CD4-positive, alpha-beta T cell treated with Interleukin-4 for 4 hours (primary cell): ENCODE measurements at regions not wholly inside any gene's neighbourhood (a gene's known extent, or its start where the extent isn't known, plus 50 kb on each side); places are given as distances from the start of the nearest gene placed in this dataset.
"Not testable (repeated sequence)": the region's sequence is repeated elsewhere in the genome, so short reads cannot be mapped to it uniquely, and the experiment has no call there.

ENCODE experiments used
- DNase-seq: peaks from one replicate; pipeline ENCODE4 v3.0.0-alpha.2; 2020

GRCh38 chr10:101280511-101280910 is 51.2 kb upstream of the LBX1 start:
- no peak for DNase-seq

GRCh38 chr10:101280921-101281320 is 51.7 kb upstream of the LBX1 start:
- DNase-seq = not testable (repeated sequence)

GRCh38 chr10:101282947-101283346 is 53.7 kb upstream of the LBX1 start:
- DNase-seq = no peak

GRCh38 chr10:101283762-101284100 is 54.5 kb upstream of the LBX1 start:
- no peak for DNase-seq

DNA sequence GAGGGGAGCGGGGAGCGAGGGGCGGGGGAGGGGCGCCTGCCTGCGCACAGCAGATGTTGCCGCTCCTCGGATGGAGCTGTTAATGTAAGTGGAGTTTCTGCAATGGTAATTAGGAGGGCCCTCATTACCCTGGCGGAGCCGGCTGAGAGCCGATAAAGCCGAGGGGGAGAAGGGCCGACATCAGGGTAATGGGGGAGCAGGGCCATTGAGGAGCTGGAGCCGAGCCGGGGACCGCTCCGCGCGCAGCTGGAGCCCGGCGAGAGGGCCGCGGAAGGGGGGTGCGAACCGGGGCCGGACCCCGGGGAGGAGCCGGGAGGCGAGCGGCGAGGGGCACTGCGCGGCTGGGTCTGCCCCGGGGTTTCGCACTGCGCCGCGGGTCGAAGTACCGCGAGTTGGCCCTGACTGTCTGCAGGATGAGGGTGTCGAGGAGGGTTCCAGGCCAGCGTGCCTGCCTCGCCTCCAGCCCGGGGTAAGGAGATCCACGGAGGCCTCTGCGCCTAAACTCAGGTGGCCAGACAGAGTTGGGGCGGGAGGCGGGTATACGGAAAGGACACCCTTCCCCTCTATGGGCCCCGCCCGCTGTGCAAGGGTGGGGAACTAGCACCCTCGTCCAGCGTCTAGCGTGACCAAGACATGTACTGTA is 55.0 kb upstream of the LBX1 start:
- no peak for DNase-seq

- DNase-seq = no peak
Measured at GRCh38 chr10:101284744-101285463, 55.6 kb upstream of the LBX1 start.

DNA sequence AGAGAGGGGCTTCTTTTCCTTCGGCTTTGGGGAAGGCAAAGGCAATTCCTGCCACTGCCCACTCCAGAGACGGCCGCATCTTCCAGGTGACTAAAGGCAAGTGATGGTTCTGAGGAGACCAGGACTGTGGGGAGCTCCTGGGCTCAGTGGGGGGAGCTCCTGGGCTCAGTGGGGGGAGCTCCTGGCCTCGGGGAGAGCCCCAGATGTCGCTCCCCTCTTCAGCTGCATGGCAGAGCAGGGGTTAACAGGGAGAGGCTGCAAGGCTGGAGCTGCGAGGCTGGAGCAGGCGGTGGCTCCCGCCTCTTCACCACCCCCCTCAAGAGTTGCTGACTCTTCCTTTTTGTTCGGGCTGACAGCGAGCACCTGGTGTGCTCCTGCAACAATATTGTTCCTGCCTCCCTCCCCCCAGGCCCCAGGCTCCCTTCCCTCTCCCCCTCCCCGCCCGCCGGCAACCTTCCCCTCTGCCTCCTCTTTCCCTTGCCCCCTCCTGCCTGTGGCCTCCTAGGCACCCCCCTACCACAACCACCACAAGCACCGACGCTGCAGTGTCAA is 56.3 kb upstream of the LBX1 start:
- DNase-seq = no peak

- DNase-seq = no peak
Measured at GRCh38 chr10:101286248-101287046, 57.2 kb upstream of the LBX1 start.

GRCh38 chr10:101287183-101287996 is 58.1 kb upstream of the LBX1 start:
- DNase-seq = no peak

DNA sequence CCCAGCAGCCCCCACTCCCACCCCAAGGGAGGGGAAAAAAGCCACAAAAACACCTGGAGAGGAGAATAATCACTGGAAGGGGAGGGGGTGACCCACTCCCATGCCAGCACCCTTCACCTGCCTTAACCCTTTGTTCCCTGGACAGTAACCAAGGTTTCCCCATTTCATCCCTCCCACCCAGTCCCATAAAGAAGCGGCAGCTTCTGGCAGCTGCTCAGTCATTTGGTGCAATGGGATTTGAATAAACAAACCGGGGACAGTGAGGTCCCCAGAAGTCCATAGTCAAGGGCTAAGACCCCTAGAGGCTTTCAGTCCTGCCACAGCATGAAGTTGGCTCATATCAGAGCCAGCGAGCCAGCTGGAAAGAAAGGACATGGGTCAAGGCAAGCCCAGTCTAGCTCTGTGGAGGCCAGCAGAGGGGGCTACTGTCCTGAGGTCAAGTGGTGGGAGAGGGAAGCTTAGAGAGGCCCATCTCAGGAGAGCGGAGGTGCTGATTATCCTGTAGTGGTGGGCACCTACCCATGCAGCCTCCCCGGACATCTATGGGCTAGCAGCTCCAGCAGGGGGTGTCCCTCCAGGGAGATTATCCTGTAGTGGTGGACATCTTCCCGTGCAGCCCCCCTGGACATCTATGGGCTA is 58.9 kb upstream of the LBX1 start:
- DNase-seq = no peak

- no peak for DNase-seq
Measured at GRCh38 chr10:101289541-101289940, 60.3 kb upstream of the LBX1 start.

- DNase-seq = no peak
Measured at GRCh38 chr10:101290431-101290830, 61.2 kb upstream of the LBX1 start.

GRCh38 chr10:101290881-101291280 is 61.6 kb upstream of the LBX1 start:
- DNase-seq = no peak

GRCh38 chr10:101291331-101292193 is 62.3 kb upstream of the LBX1 start:
- peak; percentile 18 for DNase-seq

DNA sequence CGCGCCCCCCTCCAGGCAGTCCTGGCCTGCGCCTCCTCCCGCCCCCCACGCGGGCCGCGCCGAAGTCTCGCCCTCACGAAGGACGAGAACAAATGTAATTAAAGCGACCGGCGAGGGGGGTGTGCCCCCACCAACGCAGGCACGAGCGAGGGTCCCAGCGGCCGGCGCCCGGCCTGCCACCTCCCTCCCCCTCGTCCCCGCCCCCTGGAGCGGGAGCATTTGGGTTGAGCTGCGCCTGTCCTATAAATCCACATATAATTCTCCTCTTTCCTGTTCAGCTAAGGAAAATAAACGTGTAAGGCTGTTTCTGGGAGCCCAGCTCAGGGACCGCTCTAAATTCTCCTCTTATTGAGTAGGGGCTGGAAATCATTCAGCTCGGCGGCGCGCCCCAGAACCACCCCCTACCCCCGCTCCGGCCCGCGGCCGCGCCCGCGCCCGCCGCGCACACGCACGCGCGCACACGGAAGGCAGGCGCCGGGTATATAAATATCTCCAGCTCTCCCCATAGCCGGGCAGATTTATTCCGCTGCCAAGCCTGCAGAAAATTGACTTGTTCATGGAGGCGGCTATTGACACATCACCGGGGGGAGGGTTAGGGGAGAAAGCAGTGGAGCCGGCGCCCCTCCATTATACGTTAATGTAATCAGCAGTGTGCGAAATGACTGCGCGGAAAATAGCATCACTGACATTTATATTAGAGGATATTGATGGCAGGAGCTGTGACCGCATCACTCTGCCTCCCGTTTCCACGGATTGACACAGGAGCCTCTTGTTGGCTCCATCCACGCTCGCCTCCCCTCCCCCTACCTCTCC is 61.6 kb upstream of the BTRC start:
- no peak for DNase-seq

GRCh38 chr10:101293007-101293723 is 60.8 kb upstream of the BTRC start:
- DNase-seq = no peak

- no peak for DNase-seq
Measured at GRCh38 chr10:101294109-101294508, 59.9 kb upstream of the BTRC start.

DNA sequence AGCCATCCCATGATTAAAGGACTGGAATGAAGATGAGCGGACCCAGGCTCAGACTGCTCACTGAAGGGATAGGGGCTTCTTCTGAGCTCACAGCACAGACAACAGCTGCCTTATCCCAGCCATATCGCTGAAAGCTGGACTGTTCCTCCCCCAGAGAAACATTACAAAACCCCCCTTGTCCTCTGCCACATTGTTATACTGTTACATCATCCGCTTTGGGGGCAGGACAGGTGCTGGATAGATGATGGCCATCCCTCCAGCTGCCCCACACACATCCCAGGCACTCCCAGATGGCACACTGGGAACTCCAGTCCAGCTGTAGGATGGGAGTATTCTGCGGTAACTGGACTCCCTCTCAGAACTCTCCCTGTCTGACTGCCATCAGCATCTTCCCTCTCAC is 58.7 kb upstream of the BTRC start:
- DNase-seq = no peak

- peak; percentile 62 for DNase-seq
Measured at GRCh38 chr10:101297901-101298486, 56.0 kb upstream of the BTRC start.
